HL-60 (cell line): ENCODE measurements at regions not wholly inside any gene's neighbourhood (a gene's known extent, or its start where the extent isn't known, plus 50 kb on each side); places are given as distances from the start of the nearest gene placed in this dataset.

ENCODE experiments used
- DNase-seq, 2 experiments: peaks; one replicate each; pipeline ENCODE4 v3.0.0-alpha.2; 2010 to 2020; ENCODE audit warnings: low read depth in 1 of 2, low spot score in 1 of 2
- H3K27ac ChIP-seq: fragments of 250-450 bp; sonication (Bioruptor Pico); replicated peaks from 2 replicates; pipeline ENCODE4 v1.5.1; 2020; ENCODE audit warnings: mild to moderate bottlenecking, moderate library complexity
- H3K27me3 ChIP-seq: fragments of 250-450 bp; sonication (Bioruptor Pico); 2 replicates; pipeline ENCODE4 v1.5.1; 2021; ENCODE audit warnings: mild to moderate bottlenecking, moderate library complexity; ENCODE audit not compliant: insufficient read depth, poor library complexity, severe bottlenecking
- H3K4me3 ChIP-seq: replicated peaks from 2 replicates; pipeline ENCODE4 v1.5.1; 2011; ENCODE audit warnings: mild to moderate bottlenecking, control low read depth, low read length; ENCODE audit not compliant: insufficient read depth
- CTCF ChIP-seq: IDR thresholded peaks from one replicate; pipeline ENCODE4 v1.5.1; 2011; ENCODE audit warnings: low read length, control low read depth, inconsistent platforms; ENCODE audit not compliant: insufficient read depth
- GABPA ChIP-seq: IDR thresholded peaks from 2 replicates; pipeline ENCODE4 v1.6.1; 2012; ENCODE audit warnings: low read depth
- POLR2AphosphoS5 ChIP-seq: IDR thresholded peaks from 2 replicates; pipeline ENCODE4 v1.6.1; 2012; ENCODE audit warnings: low read depth
- REST ChIP-seq: IDR thresholded peaks from 2 replicates; pipeline ENCODE4 v1.6.1; 2012; ENCODE audit warnings: low read depth; ENCODE audit not compliant: insufficient replicate concordance
- SPI1 ChIP-seq: IDR thresholded peaks from 2 replicates; pipeline ENCODE4 v1.6.1; 2012; ENCODE audit warnings: low read depth, mild to moderate bottlenecking, borderline replicate concordance

DNA sequence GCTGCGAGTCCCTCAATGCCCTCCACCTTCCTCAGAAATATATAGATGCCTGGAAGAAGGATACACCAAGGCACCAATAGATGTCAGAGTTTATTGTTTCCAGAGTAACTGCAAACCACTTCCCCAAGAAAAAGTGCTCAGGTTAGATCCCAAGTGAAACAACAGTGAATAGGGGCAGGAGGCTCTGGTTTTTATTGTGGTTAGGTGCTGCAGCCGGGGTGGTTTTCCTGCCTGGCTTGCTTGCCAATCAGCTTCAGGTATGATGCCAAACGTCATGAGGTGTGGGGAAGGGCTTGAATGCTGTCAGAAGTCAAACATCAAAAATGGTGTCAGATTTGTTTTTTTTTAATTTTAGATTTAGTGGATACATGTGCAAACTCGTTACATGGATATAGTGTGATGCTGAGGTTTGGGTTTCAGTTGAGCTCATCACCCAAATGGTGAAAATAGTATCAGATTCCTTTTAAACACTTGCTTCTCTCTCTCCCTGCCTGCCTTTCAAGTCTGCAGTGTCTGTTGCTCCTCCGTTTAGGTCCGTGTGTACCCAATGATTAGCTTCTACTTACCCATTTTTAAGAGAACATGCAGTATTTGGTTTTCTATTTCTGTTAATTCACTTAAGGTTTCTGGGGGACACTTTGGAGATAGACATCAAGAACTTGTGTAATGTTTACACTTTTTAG, 1317.0 kb downstream of the MRPL39 start:
- no peak overlapping the region for H3K4me3 ChIP-seq
- H3K27me3 ChIP-seq, result no peaks in the 10 kb centered on the region
- no peak overlapping the region for H3K27ac ChIP-seq
- DNase-seq, result no peak
- no peak for TF ChIP-seq REST
- no peak for TF ChIP-seq CTCF
- TF ChIP-seq SPI1, result no peak
- no peak for TF ChIP-seq GABPA
- no peak for TF ChIP-seq POLR2AphosphoS5

DNA sequence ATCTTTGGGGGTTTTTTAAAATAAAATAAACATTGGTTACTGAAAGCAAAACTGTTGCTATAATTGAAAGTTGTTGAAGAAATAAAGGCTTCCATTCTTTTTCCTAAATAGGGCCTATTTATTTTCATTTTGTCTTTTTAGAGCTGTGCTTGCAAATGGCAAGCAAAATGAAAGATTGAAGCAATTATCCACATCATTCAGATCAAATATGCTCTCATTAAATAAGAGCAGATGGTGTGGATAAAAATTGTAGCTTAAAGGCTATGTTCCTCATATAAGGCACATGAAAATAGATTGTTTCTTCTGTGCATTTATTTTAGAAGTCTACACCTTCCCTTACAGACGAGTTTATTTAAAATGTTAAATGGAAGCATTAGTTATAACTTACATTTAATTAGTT, 1317.7 kb downstream of the MRPL39 start:
- Histone ChIP-seq H3K27me3 (no peaks in the 10 kb centered on the region), H3K27ac (no peak overlapping the region), H3K4me3 (no peak overlapping the region)
- DNase-seq, result no peak
- TF ChIP-seq SPI1 (no peak), REST (no peak), CTCF (no peak), POLR2AphosphoS5 (no peak), GABPA (no peak)

GRCh38 chr21:24280596-24280995, 1326.7 kb downstream of the MRPL39 start:
- H3K27ac ChIP-seq, result no peak overlapping the region
- TF ChIP-seq SPI1 (no peak), POLR2AphosphoS5 (no peak), REST (no peak), CTCF (no peak), GABPA (no peak)
- DNase-seq, result no peak

More at GRCh38 chr21:24280596-24280995, 1326.7 kb downstream of the MRPL39 start:
- Histone ChIP-seq H3K27me3 (no peaks in the 10 kb centered on the region), H3K4me3 (no peak overlapping the region)
